CD4-positive, alpha-beta T cell (primary cell): ENCODE measurements at regions not wholly inside any gene's neighbourhood (a gene's known extent, or its start where the extent isn't known, plus 50 kb on each side); places are given as distances from the start of the nearest gene placed in this dataset.

ENCODE experiments used
- ATAC-seq: fragments of 200-7000 bp; cut with Tn5 transposase; one replicate; pipeline ENCODE4 v1.10.0; 2022; ENCODE audit warnings: mild to moderate bottlenecking; ENCODE audit not compliant: poor library complexity
- CTCF ChIA-PET: fragments of 350-600 bp; sonication (Branson Sonifier 250); formaldehyde crosslinking; loops from one replicate; lab custom pipeline; 2021; ENCODE audit warnings: antibody characterized with exemption, inconsistent platforms; lab: Charles Lee
- POLR2A ChIA-PET: fragments of 350-600 bp; sonication (Branson Sonifier 250); formaldehyde crosslinking; loops from one replicate; lab custom pipeline; 2021; ENCODE audit warnings: antibody characterized with exemption, inconsistent platforms; lab: Charles Lee
- DNase-seq, 14 experiments: peaks; one replicate each; pipeline ENCODE4 v3.0.0-alpha.2; 2013 to 2020; ENCODE audit warnings: mixed read lengths in 2 of 14
- H3K27ac ChIP-seq, 2 donors: one replicate each; pipeline versions ENCODE4 v1.5.1 to v1.7.0; 2013; ENCODE audit warnings: low read length in 2 of 2, low read depth in 1 of 2, mild to moderate bottlenecking in 1 of 2
- H3K27me3 ChIP-seq, 2 experiments: 1 replicate in 1 of 2; 2 replicates in 1 of 2; pipeline versions ENCODE4 v1.6.1 to v1.7.0; 2013; ENCODE audit warnings: low read length in 2 of 2, control low read depth in 1 of 2, mild to moderate bottlenecking in 1 of 2, moderate library complexity in 1 of 2; ENCODE audit not compliant: insufficient read depth in 2 of 2, control insufficient read depth in 1 of 2
- H3K36me3 ChIP-seq: one replicate; pipeline ENCODE4 v1.6.1; 2013; ENCODE audit warnings: low read length, control low read depth; ENCODE audit not compliant: insufficient read depth
- H3K4me1 ChIP-seq: one replicate; pipeline ENCODE4 v1.6.1; 2013; ENCODE audit warnings: low read length, control low read depth; ENCODE audit not compliant: insufficient read depth
- H3K4me3 ChIP-seq: one replicate; pipeline ENCODE4 v1.5.1; 2013; ENCODE audit warnings: mild to moderate bottlenecking, low read length, moderate library complexity
- H3K9me3 ChIP-seq, 2 experiments: 1 replicate in 1 of 2; 2 replicates in 1 of 2; pipeline versions ENCODE4 v1.6.1 to v1.7.0; 2013; ENCODE audit warnings: low read length in 2 of 2, mild to moderate bottlenecking in 2 of 2, control low read depth in 1 of 2, moderate library complexity in 1 of 2; ENCODE audit not compliant: control insufficient read depth in 1 of 2, insufficient read depth in 1 of 2
- H3K27ac Mint-ChIP-seq: one replicate; pipeline ENCODE4 v1.8.0; 2020; ENCODE audit warnings: mixed read lengths
- H3K27me3 Mint-ChIP-seq: one replicate; pipeline ENCODE4 v1.8.0; 2021; ENCODE audit warnings: mixed read lengths
- H3K36me3 Mint-ChIP-seq: one replicate; pipeline ENCODE4 v1.8.0; 2021; ENCODE audit warnings: low read depth, mixed read lengths
- H3K4me1 Mint-ChIP-seq: one replicate; pipeline ENCODE4 v1.8.0; 2021; ENCODE audit warnings: low read depth, mixed read lengths
- H3K4me3 Mint-ChIP-seq: one replicate; pipeline ENCODE4 v1.8.0; 2020; ENCODE audit warnings: mild to moderate bottlenecking, mixed read lengths
- H3K9me3 Mint-ChIP-seq: one replicate; pipeline ENCODE4 v1.8.0; 2020; ENCODE audit warnings: mixed read lengths
- intact Hi-C, 2 experiments: fragments of 100-400 bp; cut with DNase I in 1 of 2; cut with micrococcal nuclease in 1 of 2; formaldehyde crosslinking; loops; one replicate each; pipeline versions ENCODE4 v1.15.1 to v1.9.0; 2023 to 2025; cut with DNase I, micrococcal nuclease
- TF ChIP-seq, protein P1 (sequence below): fragments of 200-600 bp; IDR thresholded peaks from one replicate; pipeline ENCODE4 v1.8.0; 2022; ENCODE audit warnings: antibody characterized with exemption, mild to moderate bottlenecking

DNA sequence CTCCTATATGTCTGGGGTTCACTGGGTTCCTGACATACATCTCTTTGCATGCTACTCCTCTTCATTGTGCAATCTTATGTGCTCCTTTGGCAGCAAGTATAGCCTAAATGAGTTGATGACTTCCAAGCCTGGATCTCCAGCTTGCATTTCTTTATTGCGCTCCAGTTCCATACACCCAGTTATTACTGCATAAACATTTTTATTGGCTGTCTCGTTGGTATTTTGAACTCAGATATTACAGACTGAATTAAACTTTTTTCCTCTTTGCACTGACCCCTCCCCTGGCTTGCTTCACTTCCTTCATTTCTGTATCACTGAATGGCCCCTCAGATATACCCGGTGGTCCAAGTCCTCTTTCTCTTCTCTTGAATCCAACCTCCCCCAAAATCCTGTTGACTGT is 219.2 kb downstream of the MC4R start:
- ChIA-PET POLR2A (no interaction called here), CTCF (no interaction called here)
- Mint-ChIP-seq H3K4me3 (no peak overlapping the region), H3K36me3 (no peaks in the 10 kb centered on the region), H3K27ac (no peak overlapping the region), H3K27me3 (no peaks in the 10 kb centered on the region), H3K4me1 (no peaks in the 10 kb centered on the region), H3K9me3 (no peaks in the 10 kb centered on the region)
- intact Hi-C loops = loop anchor here in 1 of 2 experiments (10.0 kb wide), 1 partner anchor 61 kb away; no protein-coding TSS in a partner anchor
- TF ChIP-seq, protein P1, sequence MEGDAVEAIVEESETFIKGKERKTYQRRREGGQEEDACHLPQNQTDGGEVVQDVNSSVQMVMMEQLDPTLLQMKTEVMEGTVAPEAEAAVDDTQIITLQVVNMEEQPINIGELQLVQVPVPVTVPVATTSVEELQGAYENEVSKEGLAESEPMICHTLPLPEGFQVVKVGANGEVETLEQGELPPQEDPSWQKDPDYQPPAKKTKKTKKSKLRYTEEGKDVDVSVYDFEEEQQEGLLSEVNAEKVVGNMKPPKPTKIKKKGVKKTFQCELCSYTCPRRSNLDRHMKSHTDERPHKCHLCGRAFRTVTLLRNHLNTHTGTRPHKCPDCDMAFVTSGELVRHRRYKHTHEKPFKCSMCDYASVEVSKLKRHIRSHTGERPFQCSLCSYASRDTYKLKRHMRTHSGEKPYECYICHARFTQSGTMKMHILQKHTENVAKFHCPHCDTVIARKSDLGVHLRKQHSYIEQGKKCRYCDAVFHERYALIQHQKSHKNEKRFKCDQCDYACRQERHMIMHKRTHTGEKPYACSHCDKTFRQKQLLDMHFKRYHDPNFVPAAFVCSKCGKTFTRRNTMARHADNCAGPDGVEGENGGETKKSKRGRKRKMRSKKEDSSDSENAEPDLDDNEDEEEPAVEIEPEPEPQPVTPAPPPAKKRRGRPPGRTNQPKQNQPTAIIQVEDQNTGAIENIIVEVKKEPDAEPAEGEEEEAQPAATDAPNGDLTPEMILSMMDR = no peak
- Histone ChIP-seq H3K4me3 (no peak overlapping the region), H3K36me3 (no peaks in the 10 kb centered on the region), H3K4me1 (no peaks in the 10 kb centered on the region), H3K27me3 (no peaks in the 10 kb centered on the region), H3K9me3 (no peaks in the 10 kb centered on the region), H3K27ac (no peak overlapping the region)
- no peak for DNase-seq
- ATAC-seq = no peak

DNA sequence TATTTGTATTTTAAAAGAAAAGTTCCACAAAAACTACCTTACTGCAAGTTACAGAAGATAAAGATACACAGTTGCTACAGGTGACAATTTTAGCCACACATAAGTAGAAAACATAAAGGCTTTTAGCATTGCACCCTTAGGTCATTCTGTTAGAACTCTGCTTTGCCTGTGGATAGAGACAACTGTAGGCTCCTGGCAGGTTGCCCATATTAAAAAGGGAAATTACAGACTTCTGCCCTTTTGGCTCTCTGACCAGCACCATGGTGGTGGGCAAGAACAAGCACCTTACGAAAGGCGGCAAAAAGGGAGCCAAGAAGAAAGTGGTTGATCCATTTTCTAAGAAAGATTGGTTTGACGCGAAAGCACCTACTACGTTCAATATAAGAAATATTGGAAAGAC is 223.3 kb downstream of the MC4R start:
- intact Hi-C loops = no loop called here

DNA sequence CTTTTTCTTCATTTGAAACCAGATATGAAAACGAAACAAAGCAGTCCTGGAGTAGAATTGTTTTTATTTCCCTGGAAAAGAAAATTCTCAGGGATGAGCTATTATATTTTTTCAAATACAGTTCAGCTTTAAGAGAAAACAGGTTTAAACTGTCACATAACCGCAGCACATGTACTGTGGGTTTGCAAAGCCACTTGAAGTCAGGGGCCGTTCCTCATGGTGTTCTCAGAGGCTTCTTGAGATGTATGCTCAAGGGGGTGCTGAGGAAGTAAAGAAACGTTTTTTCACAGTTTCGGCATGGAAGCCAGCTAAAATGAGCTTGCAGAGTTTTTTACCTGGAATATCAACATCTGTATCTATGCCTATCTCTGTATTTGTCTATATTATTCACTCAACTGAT is 225.3 kb downstream of the MC4R start:
- Histone ChIP-seq H3K27ac (no peak overlapping the region), H3K9me3 (no peaks in the 10 kb centered on the region), H3K4me1 (no peaks in the 10 kb centered on the region), H3K4me3 (no peak overlapping the region), H3K27me3 (no peaks in the 10 kb centered on the region), H3K36me3 (no peaks in the 10 kb centered on the region)
- ChIA-PET POLR2A (no interaction called here), CTCF (no interaction called here)
- no peaks in the 10 kb centered on the region for H3K9me3 Mint-ChIP-seq
- intact Hi-C loops = no loop called here
- no peak overlapping the region for H3K27ac Mint-ChIP-seq
- no peaks in the 10 kb centered on the region for H3K27me3 Mint-ChIP-seq
- H3K4me3 Mint-ChIP-seq = no peak overlapping the region
- DNase-seq (no peak), ATAC-seq (no peak)
- TF ChIP-seq, protein P1 = no peak
- H3K4me1 Mint-ChIP-seq = no peaks in the 10 kb centered on the region
- H3K36me3 Mint-ChIP-seq = no peaks in the 10 kb centered on the region

More for the DNA sequence above, 223.3 kb downstream of the MC4R start:
- no peak overlapping the region for H3K27ac Mint-ChIP-seq
- POLR2A ChIA-PET = no interaction called here
- no peaks in the 10 kb centered on the region for H3K36me3 Mint-ChIP-seq
- H3K9me3 Mint-ChIP-seq = no peaks in the 10 kb centered on the region
- no peak overlapping the region for H3K4me3 Mint-ChIP-seq
- Histone ChIP-seq H3K9me3 (no peaks in the 10 kb centered on the region), H3K27me3 (no peaks in the 10 kb centered on the region), H3K4me3 (no peak overlapping the region), H3K4me1 (no peaks in the 10 kb centered on the region), H3K36me3 (no peaks in the 10 kb centered on the region), H3K27ac (no peak overlapping the region)
- H3K27me3 Mint-ChIP-seq = no peaks in the 10 kb centered on the region
- no peaks in the 10 kb centered on the region for H3K4me1 Mint-ChIP-seq
- TF ChIP-seq, protein P1 = no peak
- CTCF ChIA-PET = no interaction called here
- no peak for ATAC-seq
- no peak for DNase-seq
